ENCODE measurements at regions not wholly inside any gene's neighbourhood (a gene's known extent, or its start where the extent isn't known, plus 50 kb on each side); places are given as distances from the start of the nearest gene placed in this dataset.

- intact Hi-C loops (cut with micrococcal nuclease) = no loop called here
- Mint-ChIP-seq H3K27me3 (ENCODE audit: insufficient read depth, unreplicated experiment) (peaks cover 34% of the 10 kb centered on the region), H3K9me3 (ENCODE audit: unreplicated experiment) (no peaks in the 10 kb centered on the region), H3K27ac (ENCODE audit: low read depth, unreplicated experiment) (no peak overlapping the region), H3K4me3 (ENCODE audit: unreplicated experiment) (no peak overlapping the region), H3K36me3 (ENCODE audit: insufficient read depth, unreplicated experiment) (no peaks in the 10 kb centered on the region), H3K4me1 (ENCODE audit: insufficient read depth, unreplicated experiment) (no peaks in the 10 kb centered on the region)
- ChIA-PET CTCF (no interaction called here), POLR2A (no interaction called here)
- BruUV-seq (replicated peaks) = no TSS peak
- DNase-seq (ENCODE audit: unreplicated experiment) = no peak
- TF ChIP-seq, protein P1, sequence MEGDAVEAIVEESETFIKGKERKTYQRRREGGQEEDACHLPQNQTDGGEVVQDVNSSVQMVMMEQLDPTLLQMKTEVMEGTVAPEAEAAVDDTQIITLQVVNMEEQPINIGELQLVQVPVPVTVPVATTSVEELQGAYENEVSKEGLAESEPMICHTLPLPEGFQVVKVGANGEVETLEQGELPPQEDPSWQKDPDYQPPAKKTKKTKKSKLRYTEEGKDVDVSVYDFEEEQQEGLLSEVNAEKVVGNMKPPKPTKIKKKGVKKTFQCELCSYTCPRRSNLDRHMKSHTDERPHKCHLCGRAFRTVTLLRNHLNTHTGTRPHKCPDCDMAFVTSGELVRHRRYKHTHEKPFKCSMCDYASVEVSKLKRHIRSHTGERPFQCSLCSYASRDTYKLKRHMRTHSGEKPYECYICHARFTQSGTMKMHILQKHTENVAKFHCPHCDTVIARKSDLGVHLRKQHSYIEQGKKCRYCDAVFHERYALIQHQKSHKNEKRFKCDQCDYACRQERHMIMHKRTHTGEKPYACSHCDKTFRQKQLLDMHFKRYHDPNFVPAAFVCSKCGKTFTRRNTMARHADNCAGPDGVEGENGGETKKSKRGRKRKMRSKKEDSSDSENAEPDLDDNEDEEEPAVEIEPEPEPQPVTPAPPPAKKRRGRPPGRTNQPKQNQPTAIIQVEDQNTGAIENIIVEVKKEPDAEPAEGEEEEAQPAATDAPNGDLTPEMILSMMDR (IDR thresholded peaks at IDR 0.05; ENCODE audit: unreplicated experiment) = no peak
Observed at GRCh38 chr1:213887842-213888241, 99.9 kb upstream of the PROX1 start.

GRCh38 chr1:213891989-213892902, 95.5 kb upstream of the PROX1 start:
- no peaks in the 10 kb centered on the region for H3K36me3 Mint-ChIP-seq (ENCODE audit: insufficient read depth, unreplicated experiment)
- no peaks in the 10 kb centered on the region for H3K9me3 Mint-ChIP-seq (ENCODE audit: unreplicated experiment)
- no peak overlapping the region for H3K27ac Mint-ChIP-seq (ENCODE audit: low read depth, unreplicated experiment)
- CTCF ChIA-PET = interaction anchor here (0.6 to 1.2 kb wide), 6 partner anchors 14 to 518 kb away, joined by 3 to 4 read pairs (median 4); no protein-coding TSS in a partner anchor
- POLR2A ChIA-PET = no interaction called here
- H3K4me1 Mint-ChIP-seq (ENCODE audit: insufficient read depth, unreplicated experiment) = no peaks in the 10 kb centered on the region
- H3K4me3 Mint-ChIP-seq (ENCODE audit: unreplicated experiment) = no peak overlapping the region
- no TSS peak for BruUV-seq (replicated peaks)
- no peak for DNase-seq (ENCODE audit: unreplicated experiment)
- peaks cover 64% of the 10 kb centered on the region for H3K27me3 Mint-ChIP-seq (ENCODE audit: insufficient read depth, unreplicated experiment)
- intact Hi-C loops (cut with micrococcal nuclease) = no loop called here
- TF ChIP-seq, protein P1 (IDR thresholded peaks at IDR 0.05; ENCODE audit: unreplicated experiment) = no peak

GRCh38 chr1:213898684-213899083, 89.1 kb upstream of the PROX1 start:
- no peak overlapping the region for H3K4me3 Mint-ChIP-seq (ENCODE audit: unreplicated experiment)
- intact Hi-C loops (cut with micrococcal nuclease) = no loop called here
- H3K27me3 Mint-ChIP-seq (ENCODE audit: insufficient read depth, unreplicated experiment) = peaks cover 63% of the 10 kb centered on the region

DNA sequence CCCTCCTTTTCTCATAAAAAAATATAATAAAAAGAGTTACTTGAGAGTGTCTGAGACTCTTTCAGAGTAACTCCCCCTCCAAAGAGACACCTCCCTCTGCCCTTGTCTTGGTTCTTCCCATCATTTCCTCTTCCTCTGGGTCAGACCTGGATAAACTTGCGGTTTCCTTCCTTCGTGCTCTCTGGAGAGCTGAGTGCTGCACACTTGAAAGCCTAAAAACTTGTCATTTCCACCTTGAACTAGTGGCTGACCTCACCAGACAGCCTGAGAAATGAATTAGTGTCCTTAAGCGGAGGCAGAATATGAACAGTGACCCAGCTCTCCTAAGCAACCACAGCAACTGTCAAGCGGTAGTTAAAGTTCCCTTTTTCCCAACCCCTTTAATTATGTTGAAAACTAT, 88.4 kb upstream of the PROX1 start:
- H3K4me1 Mint-ChIP-seq (ENCODE audit: insufficient read depth, unreplicated experiment) = no peaks in the 10 kb centered on the region
- intact Hi-C loops (cut with micrococcal nuclease) = no loop called here
- H3K27ac Mint-ChIP-seq (ENCODE audit: low read depth, unreplicated experiment) = no peak overlapping the region
- ChIA-PET CTCF (interaction anchor here (0.5 to 1.5 kb wide), 8 partner anchors 10 to 1853 kb away, joined by 3 to 5 read pairs (median 4); no protein-coding TSS in a partner anchor), POLR2A (interaction anchor here (0.6 kb wide), 1 partner anchor 114 kb away, joined by 4 read pairs; no protein-coding TSS in a partner anchor)
- TF ChIP-seq, protein P1 (IDR thresholded peaks at IDR 0.05; ENCODE audit: unreplicated experiment) = no peak
- H3K27me3 Mint-ChIP-seq (ENCODE audit: insufficient read depth, unreplicated experiment) = peaks cover 63% of the 10 kb centered on the region
- no peak for DNase-seq (ENCODE audit: unreplicated experiment)
- H3K36me3 Mint-ChIP-seq (ENCODE audit: insufficient read depth, unreplicated experiment) = no peaks in the 10 kb centered on the region
- H3K9me3 Mint-ChIP-seq (ENCODE audit: unreplicated experiment) = no peaks in the 10 kb centered on the region
- no peak overlapping the region for H3K4me3 Mint-ChIP-seq (ENCODE audit: unreplicated experiment)
- BruUV-seq (replicated peaks) = no TSS peak

More at GRCh38 chr1:213898684-213899083, 89.1 kb upstream of the PROX1 start:
- TF ChIP-seq, protein P1 (IDR thresholded peaks at IDR 0.05; ENCODE audit: unreplicated experiment) = no peak
- Mint-ChIP-seq H3K36me3 (ENCODE audit: insufficient read depth, unreplicated experiment) (no peaks in the 10 kb centered on the region), H3K9me3 (ENCODE audit: unreplicated experiment) (no peaks in the 10 kb centered on the region), H3K27ac (ENCODE audit: low read depth, unreplicated experiment) (no peak overlapping the region), H3K4me1 (ENCODE audit: insufficient read depth, unreplicated experiment) (no peaks in the 10 kb centered on the region)
- CTCF ChIA-PET = interaction anchor here (0.7 to 1.0 kb wide), 3 partner anchors 17 to 739 kb away, joined by 3 to 5 read pairs (median 4); no protein-coding TSS in a partner anchor
- no peak for DNase-seq (ENCODE audit: unreplicated experiment)
- POLR2A ChIA-PET = no interaction called here
- no TSS peak for BruUV-seq (replicated peaks)

Measured in MCF 10A (cell line).